ENCODE measurements at regions not wholly inside any gene's neighbourhood (a gene's known extent, or its start where the extent isn't known, plus 50 kb on each side); places are given as distances from the start of the nearest gene placed in this dataset.
"Not testable (repeated sequence)": the region's sequence is repeated elsewhere in the genome, so short reads cannot be mapped to it uniquely, and the experiment has no call there.

DNA sequence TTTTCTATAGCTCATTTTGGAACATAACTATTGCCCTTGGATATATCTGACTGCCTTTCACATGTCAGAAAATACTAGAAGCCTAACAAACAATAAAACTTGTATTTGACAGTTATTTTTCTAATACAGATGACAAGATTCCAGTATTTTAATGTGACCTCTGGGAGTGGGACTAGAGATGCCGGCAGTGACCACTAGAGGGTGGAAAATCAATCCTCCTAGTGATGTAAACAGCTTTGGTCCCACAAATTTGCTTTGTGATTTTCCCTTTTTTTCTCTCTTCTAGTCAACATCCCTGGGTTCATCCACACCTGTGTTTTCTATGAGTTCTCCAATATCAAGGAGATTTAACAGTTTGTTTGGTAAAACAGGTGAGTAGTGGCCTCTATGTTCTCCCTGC, 615.1 kb downstream of the SPATA31A6 start:
- not testable (repeated sequence) for H3K27me3 Mint-ChIP-seq (ENCODE audit: low read depth); H3K4me1 Mint-ChIP-seq; H3K9me3 Mint-ChIP-seq; H3K27ac Mint-ChIP-seq; H3K36me3 Mint-ChIP-seq (ENCODE audit: low read depth); H3K4me3 Mint-ChIP-seq
- TF ChIP-seq, protein P1, sequence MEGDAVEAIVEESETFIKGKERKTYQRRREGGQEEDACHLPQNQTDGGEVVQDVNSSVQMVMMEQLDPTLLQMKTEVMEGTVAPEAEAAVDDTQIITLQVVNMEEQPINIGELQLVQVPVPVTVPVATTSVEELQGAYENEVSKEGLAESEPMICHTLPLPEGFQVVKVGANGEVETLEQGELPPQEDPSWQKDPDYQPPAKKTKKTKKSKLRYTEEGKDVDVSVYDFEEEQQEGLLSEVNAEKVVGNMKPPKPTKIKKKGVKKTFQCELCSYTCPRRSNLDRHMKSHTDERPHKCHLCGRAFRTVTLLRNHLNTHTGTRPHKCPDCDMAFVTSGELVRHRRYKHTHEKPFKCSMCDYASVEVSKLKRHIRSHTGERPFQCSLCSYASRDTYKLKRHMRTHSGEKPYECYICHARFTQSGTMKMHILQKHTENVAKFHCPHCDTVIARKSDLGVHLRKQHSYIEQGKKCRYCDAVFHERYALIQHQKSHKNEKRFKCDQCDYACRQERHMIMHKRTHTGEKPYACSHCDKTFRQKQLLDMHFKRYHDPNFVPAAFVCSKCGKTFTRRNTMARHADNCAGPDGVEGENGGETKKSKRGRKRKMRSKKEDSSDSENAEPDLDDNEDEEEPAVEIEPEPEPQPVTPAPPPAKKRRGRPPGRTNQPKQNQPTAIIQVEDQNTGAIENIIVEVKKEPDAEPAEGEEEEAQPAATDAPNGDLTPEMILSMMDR (IDR thresholded peaks at IDR 0.05; ENCODE audit: unreplicated experiment in 3 of 3): peak; percentile 19 to 31 (median 21)

DNA sequence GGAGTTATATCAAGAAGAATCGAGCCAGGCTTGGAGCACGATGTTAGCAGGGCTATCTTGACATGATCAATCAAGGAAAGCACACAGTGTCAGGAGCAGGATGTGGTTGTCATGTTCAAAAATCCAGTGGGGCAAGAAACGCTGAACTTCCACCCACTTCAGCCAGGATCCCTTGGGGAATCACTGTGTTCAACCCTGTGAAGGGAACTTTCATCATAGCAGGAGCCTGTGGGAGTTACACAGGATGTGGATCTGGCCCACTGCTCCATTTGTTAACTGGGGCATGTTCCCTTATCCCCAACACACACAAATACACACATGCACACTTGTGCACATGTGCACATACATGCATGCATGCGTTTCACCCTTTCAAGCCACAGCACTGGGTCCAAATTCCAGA, 619.3 kb downstream of the SPATA31A6 start:
- H3K36me3 Mint-ChIP-seq (ENCODE audit: low read depth); H3K4me3 Mint-ChIP-seq; H3K27ac Mint-ChIP-seq; H3K9me3 Mint-ChIP-seq; H3K4me1 Mint-ChIP-seq: not testable (repeated sequence)
- H3K27me3 Mint-ChIP-seq (ENCODE audit: low read depth): peaks cover 28% of the 10 kb centered on the region

DNA sequence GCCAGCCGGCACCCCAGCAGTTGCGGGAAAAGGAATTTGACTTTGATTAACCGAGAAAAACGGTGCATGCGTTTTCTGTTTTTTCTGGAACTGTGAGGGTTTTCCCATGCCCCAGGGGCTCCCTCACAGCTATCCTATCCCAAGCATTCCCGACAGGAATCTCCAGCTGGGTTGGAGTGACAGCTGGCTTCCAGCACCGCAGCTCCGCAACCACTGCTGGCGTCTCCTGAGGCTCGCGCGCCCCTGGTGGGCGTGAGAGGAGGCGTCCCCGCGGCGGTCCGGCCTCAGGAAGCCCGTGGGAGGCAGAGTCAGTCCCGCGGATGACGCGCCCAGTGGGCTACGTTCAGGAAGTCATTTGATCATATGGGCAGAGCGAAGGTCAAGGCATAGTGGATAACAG, 623.2 kb downstream of the SPATA31A6 start:
- not testable (repeated sequence) for H3K4me3 Mint-ChIP-seq; H3K36me3 Mint-ChIP-seq (ENCODE audit: low read depth); H3K9me3 Mint-ChIP-seq; H3K27ac Mint-ChIP-seq; H3K4me1 Mint-ChIP-seq
- TF ChIP-seq, protein P1 (IDR thresholded peaks at IDR 0.05; ENCODE audit: unreplicated experiment in 3 of 3): peak in 2 of 3 experiments; percentile 24 to 32
- H3K27me3 Mint-ChIP-seq (ENCODE audit: low read depth): peaks cover 29% of the 10 kb centered on the region

DNA sequence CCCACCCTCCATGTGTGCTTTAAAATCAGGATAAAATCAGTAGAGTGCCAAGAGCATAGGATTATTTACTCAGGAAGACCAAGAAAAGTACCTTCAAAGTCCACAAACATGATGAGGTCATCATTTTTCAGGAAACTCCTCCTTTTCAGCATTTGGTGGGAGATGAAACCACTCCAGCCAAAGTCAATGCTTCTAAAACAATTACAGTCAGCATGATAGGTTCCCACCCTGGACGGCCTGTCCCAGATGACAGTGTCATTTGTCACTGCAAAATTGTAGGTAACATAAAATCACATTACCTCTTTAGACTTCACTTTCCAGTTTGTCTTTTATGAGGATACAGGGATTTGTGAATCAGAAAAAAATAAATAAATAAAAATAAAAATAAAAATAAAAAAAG, 638.0 kb downstream of the SPATA31A6 start:
- not testable (repeated sequence) for H3K4me3 Mint-ChIP-seq; H3K4me1 Mint-ChIP-seq; H3K9me3 Mint-ChIP-seq; H3K27me3 Mint-ChIP-seq (ENCODE audit: low read depth); H3K36me3 Mint-ChIP-seq (ENCODE audit: low read depth); H3K27ac Mint-ChIP-seq

- not testable (repeated sequence) for H3K9me3 Mint-ChIP-seq; H3K27me3 Mint-ChIP-seq (ENCODE audit: low read depth); H3K4me3 Mint-ChIP-seq; H3K36me3 Mint-ChIP-seq (ENCODE audit: low read depth); H3K27ac Mint-ChIP-seq; H3K4me1 Mint-ChIP-seq
These were observed 664.7 kb downstream of the SPATA31A6 start for GRCh38 chr9:42848156-42848555.

- not testable (repeated sequence) for H3K4me3 Mint-ChIP-seq; H3K9me3 Mint-ChIP-seq; H3K36me3 Mint-ChIP-seq (ENCODE audit: low read depth); H3K27ac Mint-ChIP-seq; H3K4me1 Mint-ChIP-seq; H3K27me3 Mint-ChIP-seq (ENCODE audit: low read depth)
These were observed 667.6 kb downstream of the SPATA31A6 start for GRCh38 chr9:42850896-42851693.

DNA sequence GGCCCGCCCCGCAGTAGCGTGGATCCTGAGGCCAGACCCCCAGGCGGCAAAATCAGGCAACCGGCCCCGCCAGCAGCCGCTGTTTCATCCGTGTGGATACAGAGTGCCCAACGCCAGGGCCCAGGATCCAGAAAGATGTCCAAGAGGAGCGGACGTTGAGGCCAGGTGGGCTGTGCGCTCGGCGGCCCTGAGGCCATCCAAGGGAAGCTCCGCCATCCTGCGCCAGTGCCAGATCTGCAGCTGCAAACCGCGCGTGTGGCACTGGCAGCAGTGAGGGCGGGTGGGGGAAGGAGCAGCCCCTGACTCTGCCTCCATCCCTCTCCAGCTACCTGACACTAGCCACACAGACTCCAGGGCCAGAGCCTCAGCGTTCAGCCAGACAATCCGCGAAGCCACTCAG, 668.2 kb downstream of the SPATA31A6 start:
- H3K4me1 Mint-ChIP-seq; H3K36me3 Mint-ChIP-seq (ENCODE audit: low read depth); H3K9me3 Mint-ChIP-seq; H3K27ac Mint-ChIP-seq; H3K27me3 Mint-ChIP-seq (ENCODE audit: low read depth); H3K4me3 Mint-ChIP-seq: not testable (repeated sequence)

DNA sequence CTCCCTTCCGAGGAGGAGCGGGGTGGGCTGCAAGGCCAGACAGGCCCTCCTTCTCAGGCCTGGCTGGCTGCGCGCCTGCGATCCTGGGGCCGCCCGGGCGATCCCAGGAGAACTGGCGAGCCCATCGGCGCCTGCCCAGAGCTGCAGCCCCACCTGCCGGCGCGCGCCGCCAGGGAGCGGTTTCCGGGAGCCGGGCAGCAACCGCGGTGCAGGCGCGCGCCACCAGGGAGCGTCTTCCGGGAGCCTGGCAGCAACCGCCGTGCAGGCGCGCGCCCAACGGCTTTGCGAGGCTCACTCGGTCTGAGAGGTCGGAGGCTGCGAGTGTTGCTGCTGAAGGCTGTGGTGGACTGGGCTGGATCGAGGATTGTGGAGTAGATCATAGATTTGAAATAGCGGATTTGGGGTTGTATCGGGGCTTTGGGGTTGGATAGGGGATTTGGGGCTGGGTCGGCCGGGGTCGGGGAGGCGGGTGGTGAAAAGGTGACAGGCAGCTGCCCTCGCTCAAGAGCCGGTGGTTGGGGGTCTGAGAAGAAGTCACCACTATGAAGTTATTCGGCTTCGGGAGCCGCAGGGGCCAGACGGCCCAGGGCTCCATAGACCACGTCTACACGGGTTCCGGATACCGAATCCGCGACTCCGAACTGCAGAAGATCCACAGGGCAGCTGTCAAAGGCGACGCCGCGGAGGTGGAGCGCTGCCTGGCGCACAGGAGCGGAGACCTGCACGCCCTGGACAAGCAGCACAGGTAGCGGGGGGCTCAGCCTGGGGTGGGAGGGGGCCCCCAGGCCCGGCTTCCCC, 668.9 kb downstream of the SPATA31A6 start:
- not testable (repeated sequence) for H3K36me3 Mint-ChIP-seq (ENCODE audit: low read depth); H3K27me3 Mint-ChIP-seq (ENCODE audit: low read depth); H3K27ac Mint-ChIP-seq; H3K4me1 Mint-ChIP-seq; H3K9me3 Mint-ChIP-seq
- peak overlapping the region; percentile 32 to 77 (median 74) for H3K4me3 Mint-ChIP-seq

- H3K27ac Mint-ChIP-seq; H3K27me3 Mint-ChIP-seq (ENCODE audit: low read depth); H3K4me3 Mint-ChIP-seq; H3K4me1 Mint-ChIP-seq; H3K9me3 Mint-ChIP-seq; H3K36me3 Mint-ChIP-seq (ENCODE audit: low read depth): not testable (repeated sequence)
These were observed 676.7 kb downstream of the SPATA31A6 start for GRCh38 chr9:42860133-42860532.

- not testable (repeated sequence) for H3K27me3 Mint-ChIP-seq (ENCODE audit: low read depth); H3K9me3 Mint-ChIP-seq; H3K4me1 Mint-ChIP-seq; H3K36me3 Mint-ChIP-seq (ENCODE audit: low read depth); H3K4me3 Mint-ChIP-seq; H3K27ac Mint-ChIP-seq
These were observed 679.0 kb downstream of the SPATA31A6 start for GRCh38 chr9:42862465-42862864.

Measured in nephron (organoid).